HepG2 (cell line): ENCODE measurements at regions not wholly inside any gene's neighbourhood (a gene's known extent, or its start where the extent isn't known, plus 50 kb on each side); places are given as distances from the start of the nearest gene placed in this dataset.

Experiments used
- ATM ChIP-seq: fragments of 450-650 bp; IDR thresholded peaks from 2 replicates; pipeline ENCODE4 v1.7.1; 2017; ENCODE audit warnings: mild to moderate bottlenecking, borderline replicate concordance
- CBX5 ChIP-seq: sonication (generic); formaldehyde crosslinking; IDR thresholded peaks from 2 replicates; pipeline ENCODE4 v1.4.0; 2020; ENCODE audit warnings: missing genetic modification reagents, borderline replicate concordance
- CHD2 ChIP-seq: IDR thresholded peaks from 2 replicates; pipeline ENCODE4 v1.6.1; 2011; ENCODE audit warnings: low read depth, low read length, improper control_type of control experiment
- FIP1L1 ChIP-seq: fragments of 200-400 bp; formaldehyde crosslinking; IDR thresholded peaks from 2 replicates; pipeline ENCODE4 v1.6.1; 2018; ENCODE audit warnings: low read depth, mild to moderate bottlenecking, low read length, moderate library complexity, borderline replicate concordance; ENCODE audit not compliant: insufficient read depth
- FOXC1 ChIP-seq: sonication (generic); formaldehyde crosslinking; IDR thresholded peaks from 2 replicates; pipeline ENCODE4 v1.8.0; 2022; ENCODE audit warnings: mild to moderate bottlenecking, missing genetic modification reagents, borderline replicate concordance
- MIER3 ChIP-seq: IDR thresholded peaks from 2 replicates; pipeline ENCODE4 v1.6.1; 2016; ENCODE audit warnings: missing compliant biosample characterization, borderline replicate concordance
- TEAD2 ChIP-seq: sonication (generic); formaldehyde crosslinking; IDR thresholded peaks from 2 replicates; pipeline ENCODE4 v1.9.0; 2021; ENCODE audit warnings: missing genetic modification reagents
- TOPORS ChIP-seq: sonication (generic); formaldehyde crosslinking; IDR thresholded peaks from 2 replicates; pipeline ENCODE4 v1.8.0; 2023; ENCODE audit warnings: mild to moderate bottlenecking, missing genetic modification reagents
- ZFAT ChIP-seq: sonication (generic); formaldehyde crosslinking; conservative IDR thresholded peaks from 2 replicates; pipeline ENCODE4 v1.8.1; 2023; ENCODE audit warnings: missing genetic modification reagents, inconsistent platforms
- ZFP1 ChIP-seq: IDR thresholded peaks from 2 replicates; pipeline ENCODE4 v1.6.1; 2016
- ZNF224 ChIP-seq: sonication (generic); formaldehyde crosslinking; IDR thresholded peaks from 2 replicates; pipeline ENCODE4 v1.5.0; 2020; ENCODE audit warnings: mild to moderate bottlenecking, missing genetic modification reagents
- ZNF225 ChIP-seq: sonication (generic); formaldehyde crosslinking; IDR thresholded peaks from 2 replicates; pipeline ENCODE4 v1.4.0; 2020; ENCODE audit warnings: mild to moderate bottlenecking, missing genetic modification reagents
- ZNF354B ChIP-seq: sonication (generic); formaldehyde crosslinking; IDR thresholded peaks from 2 replicates; pipeline ENCODE4 v1.8.0; 2022; ENCODE audit warnings: mild to moderate bottlenecking, missing genetic modification reagents
- ZNF546 ChIP-seq: sonication (generic); formaldehyde crosslinking; conservative IDR thresholded peaks from 2 replicates; pipeline ENCODE4 v1.8.1; 2023; ENCODE audit warnings: mild to moderate bottlenecking, missing genetic modification reagents
- ZNF607 ChIP-seq: sonication (generic); formaldehyde crosslinking; IDR thresholded peaks from 2 replicates; pipeline ENCODE4 v1.5.1; 2020; ENCODE audit warnings: missing genetic modification reagents, mild to moderate bottlenecking, borderline replicate concordance
- ZNF652 ChIP-seq: IDR thresholded peaks from 2 replicates; pipeline ENCODE4 v1.6.1; 2016; ENCODE audit warnings: low read depth, borderline replicate concordance
- ZNF660 ChIP-seq: sonication (generic); formaldehyde crosslinking; IDR thresholded peaks from 2 replicates; pipeline ENCODE4 v1.5.1; 2020; ENCODE audit warnings: mild to moderate bottlenecking, low read depth, missing genetic modification reagents, borderline replicate concordance
- ZSCAN21 ChIP-seq: sonication (generic); formaldehyde crosslinking; IDR thresholded peaks from 2 replicates; pipeline ENCODE4 v1.8.0; 2022; ENCODE audit warnings: mild to moderate bottlenecking, missing genetic modification reagents, moderate library complexity, borderline replicate concordance
- TF ChIP-seq, protein P1 (sequence below): sonication (generic); formaldehyde crosslinking; IDR thresholded peaks from 2 replicates; pipeline ENCODE4 v1.8.0; 2022; ENCODE audit warnings: missing genetic modification reagents, mild to moderate bottlenecking, moderate library complexity, borderline replicate concordance
- TF ChIP-seq, protein P2 (sequence below): sonication (generic); formaldehyde crosslinking; IDR thresholded peaks from 2 replicates; pipeline ENCODE4 v1.8.1; 2023; ENCODE audit warnings: missing genetic modification reagents, mild to moderate bottlenecking, borderline replicate concordance
- TF ChIP-seq, protein P3 (sequence below): sonication (generic); formaldehyde crosslinking; IDR thresholded peaks from 2 replicates; pipeline ENCODE4 v1.5.0; 2020; ENCODE audit warnings: missing genetic modification reagents
- TF ChIP-seq, protein P4 (sequence below): sonication (generic); formaldehyde crosslinking; IDR thresholded peaks from 2 replicates; pipeline ENCODE4 v1.4.0; 2020; ENCODE audit warnings: missing genetic modification reagents
- TF ChIP-seq, protein P5 (sequence below): sonication (generic); formaldehyde crosslinking; IDR thresholded peaks from 2 replicates; pipeline ENCODE4 v1.5.1; 2020; ENCODE audit warnings: missing genetic modification reagents, mild to moderate bottlenecking, borderline replicate concordance

DNA sequence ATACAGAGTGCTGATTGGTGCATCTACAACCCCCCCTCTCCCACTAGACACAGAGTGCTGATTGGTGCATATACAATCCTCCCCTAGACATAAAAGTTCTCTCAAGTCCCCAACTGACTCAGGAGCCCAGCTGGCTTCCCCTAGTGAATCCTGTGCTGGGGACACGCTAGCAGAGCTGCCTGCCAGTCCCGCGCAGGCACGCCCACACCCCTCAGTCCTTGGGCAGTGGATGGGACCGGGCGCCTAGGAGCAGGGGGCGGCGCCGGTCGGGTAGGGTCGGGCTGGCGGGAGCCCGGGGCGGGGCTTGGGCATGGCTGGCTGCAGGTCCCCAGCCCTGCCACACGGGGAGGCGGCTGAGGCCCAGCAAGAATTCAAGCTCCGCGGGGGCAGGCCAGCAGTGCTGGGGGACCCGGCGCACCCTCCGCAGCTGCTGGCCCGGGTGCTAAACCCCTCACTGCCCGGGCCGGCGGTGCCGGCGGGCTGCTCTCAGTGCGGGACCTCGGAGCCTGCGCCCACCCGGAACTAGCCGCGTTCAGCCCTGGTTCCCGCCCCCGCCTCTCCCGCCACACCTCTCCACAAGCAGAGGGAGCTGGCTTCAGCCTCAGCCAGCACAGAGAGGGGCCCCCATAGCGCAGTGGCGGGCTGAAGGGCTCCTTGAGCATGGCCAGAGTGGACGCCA lies 64.3 kb upstream of the DDHD1 start (continued):
- TF ChIP-seq ZNF354B (CRISPR knock-in tag) (no peak), ZNF660 (CRISPR knock-in tag) (no peak), FIP1L1 (no peak), ZNF225 (no peak), ZNF546 (CRISPR knock-in tag) (no peak), ZFAT (CRISPR knock-in tag) (no peak), TEAD2 (CRISPR knock-in tag) (0 out of 2 replicates have a peak, but pooled peaks have one; percentile 16), FOXC1 (CRISPR knock-in tag) (no peak), ZNF224 (CRISPR knock-in tag) (no peak), MIER3 (no peak), ZFP1 (CRISPR knock-in tag) (no peak), ZNF652 (CRISPR knock-in tag) (no peak), CHD2 (no peak), TOPORS (CRISPR knock-in tag) (no peak), ZSCAN21 (no peak; the same call in 1 of the 2 replicates), ATM (no peak), ZNF607 (CRISPR knock-in tag) (no peak), CBX5 (CRISPR knock-in tag) (no peak)
- TF ChIP-seq, protein P1, sequence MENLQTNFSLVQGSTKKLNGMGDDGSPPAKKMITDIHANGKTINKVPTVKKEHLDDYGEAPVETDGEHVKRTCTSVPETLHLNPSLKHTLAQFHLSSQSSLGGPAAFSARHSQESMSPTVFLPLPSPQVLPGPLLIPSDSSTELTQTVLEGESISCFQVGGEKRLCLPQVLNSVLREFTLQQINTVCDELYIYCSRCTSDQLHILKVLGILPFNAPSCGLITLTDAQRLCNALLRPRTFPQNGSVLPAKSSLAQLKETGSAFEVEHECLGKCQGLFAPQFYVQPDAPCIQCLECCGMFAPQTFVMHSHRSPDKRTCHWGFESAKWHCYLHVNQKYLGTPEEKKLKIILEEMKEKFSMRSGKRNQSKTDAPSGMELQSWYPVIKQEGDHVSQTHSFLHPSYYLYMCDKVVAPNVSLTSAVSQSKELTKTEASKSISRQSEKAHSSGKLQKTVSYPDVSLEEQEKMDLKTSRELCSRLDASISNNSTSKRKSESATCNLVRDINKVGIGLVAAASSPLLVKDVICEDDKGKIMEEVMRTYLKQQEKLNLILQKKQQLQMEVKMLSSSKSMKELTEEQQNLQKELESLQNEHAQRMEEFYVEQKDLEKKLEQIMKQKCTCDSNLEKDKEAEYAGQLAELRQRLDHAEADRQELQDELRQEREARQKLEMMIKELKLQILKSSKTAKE (CRISPR knock-in tag) = no peak
- TF ChIP-seq, protein P2, sequence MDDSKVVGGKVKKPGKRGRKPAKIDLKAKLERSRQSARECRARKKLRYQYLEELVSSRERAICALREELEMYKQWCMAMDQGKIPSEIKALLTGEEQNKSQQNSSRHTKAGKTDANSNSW (CRISPR knock-in tag) = no peak
- TF ChIP-seq, protein P3, sequence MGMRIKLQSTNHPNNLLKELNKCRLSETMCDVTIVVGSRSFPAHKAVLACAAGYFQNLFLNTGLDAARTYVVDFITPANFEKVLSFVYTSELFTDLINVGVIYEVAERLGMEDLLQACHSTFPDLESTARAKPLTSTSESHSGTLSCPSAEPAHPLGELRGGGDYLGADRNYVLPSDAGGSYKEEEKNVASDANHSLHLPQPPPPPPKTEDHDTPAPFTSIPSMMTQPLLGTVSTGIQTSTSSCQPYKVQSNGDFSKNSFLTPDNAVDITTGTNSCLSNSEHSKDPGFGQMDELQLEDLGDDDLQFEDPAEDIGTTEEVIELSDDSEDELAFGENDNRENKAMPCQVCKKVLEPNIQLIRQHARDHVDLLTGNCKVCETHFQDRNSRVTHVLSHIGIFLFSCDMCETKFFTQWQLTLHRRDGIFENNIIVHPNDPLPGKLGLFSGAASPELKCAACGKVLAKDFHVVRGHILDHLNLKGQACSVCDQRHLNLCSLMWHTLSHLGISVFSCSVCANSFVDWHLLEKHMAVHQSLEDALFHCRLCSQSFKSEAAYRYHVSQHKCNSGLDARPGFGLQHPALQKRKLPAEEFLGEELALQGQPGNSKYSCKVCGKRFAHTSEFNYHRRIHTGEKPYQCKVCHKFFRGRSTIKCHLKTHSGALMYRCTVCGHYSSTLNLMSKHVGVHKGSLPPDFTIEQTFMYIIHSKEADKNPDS (CRISPR knock-in tag) = no peak
- TF ChIP-seq, protein P4, sequence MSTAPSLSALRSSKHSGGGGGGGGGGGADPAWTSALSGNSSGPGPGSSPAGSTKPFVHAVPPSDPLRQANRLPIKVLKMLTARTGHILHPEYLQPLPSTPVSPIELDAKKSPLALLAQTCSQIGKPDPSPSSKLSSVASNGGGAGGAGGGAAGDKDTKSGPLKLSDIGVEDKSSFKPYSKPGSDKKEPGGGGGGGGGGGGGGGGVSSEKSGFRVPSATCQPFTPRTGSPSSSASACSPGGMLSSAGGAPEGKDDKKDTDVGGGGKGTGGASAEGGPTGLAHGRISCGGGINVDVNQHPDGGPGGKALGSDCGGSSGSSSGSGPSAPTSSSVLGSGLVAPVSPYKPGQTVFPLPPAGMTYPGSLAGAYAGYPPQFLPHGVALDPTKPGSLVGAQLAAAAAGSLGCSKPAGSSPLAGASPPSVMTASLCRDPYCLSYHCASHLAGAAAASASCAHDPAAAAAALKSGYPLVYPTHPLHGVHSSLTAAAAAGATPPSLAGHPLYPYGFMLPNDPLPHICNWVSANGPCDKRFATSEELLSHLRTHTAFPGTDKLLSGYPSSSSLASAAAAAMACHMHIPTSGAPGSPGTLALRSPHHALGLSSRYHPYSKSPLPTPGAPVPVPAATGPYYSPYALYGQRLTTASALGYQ (CRISPR knock-in tag) = no peak
- TF ChIP-seq, protein P5, sequence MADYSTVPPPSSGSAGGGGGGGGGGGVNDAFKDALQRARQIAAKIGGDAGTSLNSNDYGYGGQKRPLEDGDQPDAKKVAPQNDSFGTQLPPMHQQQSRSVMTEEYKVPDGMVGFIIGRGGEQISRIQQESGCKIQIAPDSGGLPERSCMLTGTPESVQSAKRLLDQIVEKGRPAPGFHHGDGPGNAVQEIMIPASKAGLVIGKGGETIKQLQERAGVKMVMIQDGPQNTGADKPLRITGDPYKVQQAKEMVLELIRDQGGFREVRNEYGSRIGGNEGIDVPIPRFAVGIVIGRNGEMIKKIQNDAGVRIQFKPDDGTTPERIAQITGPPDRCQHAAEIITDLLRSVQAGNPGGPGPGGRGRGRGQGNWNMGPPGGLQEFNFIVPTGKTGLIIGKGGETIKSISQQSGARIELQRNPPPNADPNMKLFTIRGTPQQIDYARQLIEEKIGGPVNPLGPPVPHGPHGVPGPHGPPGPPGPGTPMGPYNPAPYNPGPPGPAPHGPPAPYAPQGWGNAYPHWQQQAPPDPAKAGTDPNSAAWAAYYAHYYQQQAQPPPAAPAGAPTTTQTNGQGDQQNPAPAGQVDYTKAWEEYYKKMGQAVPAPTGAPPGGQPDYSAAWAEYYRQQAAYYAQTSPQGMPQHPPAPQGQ (CRISPR knock-in tag) = no peak
